ENCODE measurements at regions not wholly inside any gene's neighbourhood (a gene's known extent, or its start where the extent isn't known, plus 50 kb on each side); places are given as distances from the start of the nearest gene placed in this dataset.

- no peak for TF ChIP-seq REST (IDR thresholded peaks at IDR 0.05; ENCODE audit: insufficient replicate concordance, low read depth)
- TF ChIP-seq GABPA (IDR thresholded peaks at IDR 0.05; ENCODE audit: low read depth): no peak
- TF ChIP-seq SPI1 (IDR thresholded peaks at IDR 0.05; ENCODE audit: borderline replicate concordance, low read depth): no peak
- TF ChIP-seq CTCF (IDR thresholded peaks at IDR 0.05; ENCODE audit: insufficient read depth, low read length): no peak
- TF ChIP-seq POLR2AphosphoS5 (IDR thresholded peaks at IDR 0.05; ENCODE audit: low read depth): no peak
- Histone ChIP-seq H3K27me3 (ENCODE audit: insufficient read depth, poor library complexity, severe bottlenecking) (no peaks in the 10 kb centered on the region), H3K27ac (replicated peaks) (no peak overlapping the region), H3K4me3 (replicated peaks; ENCODE audit: insufficient read depth, low read length) (no peak overlapping the region)
- DNase-seq (ENCODE audit: low read depth in 1 of 2, low spot score in 1 of 2): no peak
These were observed 435.6 kb upstream of the NFE2L3 start for GRCh38 chr7:25716421-25716820.

- DNase-seq (ENCODE audit: low read depth in 1 of 2, low spot score in 1 of 2): no peak
- Histone ChIP-seq H3K27ac (replicated peaks) (no peak overlapping the region), H3K4me3 (replicated peaks; ENCODE audit: insufficient read depth, low read length) (no peak overlapping the region), H3K27me3 (ENCODE audit: insufficient read depth, poor library complexity, severe bottlenecking) (no peaks in the 10 kb centered on the region)
- TF ChIP-seq REST (IDR thresholded peaks at IDR 0.05; ENCODE audit: insufficient replicate concordance, low read depth): no peak
These were observed 433.4 kb upstream of the NFE2L3 start for GRCh38 chr7:25718596-25718995.

GRCh38 chr7:25719190-25719896 is 432.7 kb upstream of the NFE2L3 start:
- Histone ChIP-seq H3K27ac (replicated peaks) (no peak overlapping the region), H3K4me3 (replicated peaks; ENCODE audit: insufficient read depth, low read length) (no peak overlapping the region), H3K27me3 (ENCODE audit: insufficient read depth, poor library complexity, severe bottlenecking) (no peaks in the 10 kb centered on the region)
- no peak for DNase-seq (ENCODE audit: low read depth in 1 of 2, low spot score in 1 of 2)
- no peak for TF ChIP-seq POLR2AphosphoS5 (IDR thresholded peaks at IDR 0.05; ENCODE audit: low read depth)
- no peak for TF ChIP-seq CTCF (IDR thresholded peaks at IDR 0.05; ENCODE audit: insufficient read depth, low read length)
- no peak for TF ChIP-seq GABPA (IDR thresholded peaks at IDR 0.05; ENCODE audit: low read depth)
- TF ChIP-seq SPI1 (IDR thresholded peaks at IDR 0.05; ENCODE audit: borderline replicate concordance, low read depth): no peak
- no peak for TF ChIP-seq REST (IDR thresholded peaks at IDR 0.05; ENCODE audit: insufficient replicate concordance, low read depth)

Measured in HL-60 (cell line).